ENCODE measurements at regions not wholly inside any gene's neighbourhood (a gene's known extent, or its start where the extent isn't known, plus 50 kb on each side); places are given as distances from the start of the nearest gene placed in this dataset.

GRCh38 chr1:209224886-209225285 lies 358.6 kb upstream of the CAMK1G start:
- TF ChIP-seq TAF1 (IDR thresholded peaks at IDR 0.05; ENCODE audit: borderline replicate concordance, insufficient read depth, low read length) (no peak), FOXP2 (optimal IDR thresholded peaks at IDR 0.05; ENCODE audit: borderline replicate concordance, extremely low read depth, extremely low read length, insufficient read depth) (no peak), SIN3A (IDR thresholded peaks at IDR 0.05; ENCODE audit: borderline replicate concordance, insufficient read depth, low read length) (no peak), POLR2AphosphoS5 (IDR thresholded peaks at IDR 0.05; ENCODE audit: low read depth, low read length) (no peak)
- TF ChIP-seq, protein P1, sequence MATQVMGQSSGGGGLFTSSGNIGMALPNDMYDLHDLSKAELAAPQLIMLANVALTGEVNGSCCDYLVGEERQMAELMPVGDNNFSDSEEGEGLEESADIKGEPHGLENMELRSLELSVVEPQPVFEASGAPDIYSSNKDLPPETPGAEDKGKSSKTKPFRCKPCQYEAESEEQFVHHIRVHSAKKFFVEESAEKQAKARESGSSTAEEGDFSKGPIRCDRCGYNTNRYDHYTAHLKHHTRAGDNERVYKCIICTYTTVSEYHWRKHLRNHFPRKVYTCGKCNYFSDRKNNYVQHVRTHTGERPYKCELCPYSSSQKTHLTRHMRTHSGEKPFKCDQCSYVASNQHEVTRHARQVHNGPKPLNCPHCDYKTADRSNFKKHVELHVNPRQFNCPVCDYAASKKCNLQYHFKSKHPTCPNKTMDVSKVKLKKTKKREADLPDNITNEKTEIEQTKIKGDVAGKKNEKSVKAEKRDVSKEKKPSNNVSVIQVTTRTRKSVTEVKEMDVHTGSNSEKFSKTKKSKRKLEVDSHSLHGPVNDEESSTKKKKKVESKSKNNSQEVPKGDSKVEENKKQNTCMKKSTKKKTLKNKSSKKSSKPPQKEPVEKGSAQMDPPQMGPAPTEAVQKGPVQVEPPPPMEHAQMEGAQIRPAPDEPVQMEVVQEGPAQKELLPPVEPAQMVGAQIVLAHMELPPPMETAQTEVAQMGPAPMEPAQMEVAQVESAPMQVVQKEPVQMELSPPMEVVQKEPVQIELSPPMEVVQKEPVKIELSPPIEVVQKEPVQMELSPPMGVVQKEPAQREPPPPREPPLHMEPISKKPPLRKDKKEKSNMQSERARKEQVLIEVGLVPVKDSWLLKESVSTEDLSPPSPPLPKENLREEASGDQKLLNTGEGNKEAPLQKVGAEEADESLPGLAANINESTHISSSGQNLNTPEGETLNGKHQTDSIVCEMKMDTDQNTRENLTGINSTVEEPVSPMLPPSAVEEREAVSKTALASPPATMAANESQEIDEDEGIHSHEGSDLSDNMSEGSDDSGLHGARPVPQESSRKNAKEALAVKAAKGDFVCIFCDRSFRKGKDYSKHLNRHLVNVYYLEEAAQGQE (IDR thresholded peaks at IDR 0.05; ENCODE audit: insufficient read depth in 1 of 2, low read depth in 2 of 2, low read length in 2 of 2), result no peak

DNA sequence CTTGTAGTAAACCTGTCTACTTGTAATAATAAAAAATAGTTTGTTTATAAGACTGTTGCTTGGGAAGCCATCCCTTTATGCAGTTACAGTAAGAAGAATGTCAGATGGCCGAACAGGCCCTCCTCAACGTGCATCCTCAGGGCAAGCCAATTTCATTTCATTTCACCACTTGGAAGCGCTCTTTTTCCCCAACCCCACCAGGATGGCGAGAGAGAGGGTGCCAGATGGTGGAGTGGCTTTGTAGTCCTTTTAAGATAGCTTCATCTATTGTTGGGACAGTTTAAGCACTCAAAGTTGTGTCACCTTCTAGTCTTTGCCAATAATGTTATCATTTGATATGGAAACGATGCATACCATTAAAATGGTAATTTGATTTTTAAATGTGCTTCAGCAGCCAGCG lies 356.3 kb upstream of the CAMK1G start:
- no peak for TF ChIP-seq POLR2AphosphoS5 (IDR thresholded peaks at IDR 0.05; ENCODE audit: low read depth, low read length)
- TF ChIP-seq FOXP2 (optimal IDR thresholded peaks at IDR 0.05; ENCODE audit: borderline replicate concordance, extremely low read depth, extremely low read length, insufficient read depth), result no peak
- no peak for TF ChIP-seq TAF1 (IDR thresholded peaks at IDR 0.05; ENCODE audit: borderline replicate concordance, insufficient read depth, low read length)
- no peak for TF ChIP-seq SIN3A (IDR thresholded peaks at IDR 0.05; ENCODE audit: borderline replicate concordance, insufficient read depth, low read length)
- TF ChIP-seq, protein P1 (IDR thresholded peaks at IDR 0.05; ENCODE audit: insufficient read depth in 1 of 2, low read depth in 2 of 2, low read length in 2 of 2), result no peak

GRCh38 chr1:209227941-209228340 lies 355.6 kb upstream of the CAMK1G start:
- TF ChIP-seq TAF1 (IDR thresholded peaks at IDR 0.05; ENCODE audit: borderline replicate concordance, insufficient read depth, low read length) (no peak), POLR2AphosphoS5 (IDR thresholded peaks at IDR 0.05; ENCODE audit: low read depth, low read length) (no peak), FOXP2 (optimal IDR thresholded peaks at IDR 0.05; ENCODE audit: borderline replicate concordance, extremely low read depth, extremely low read length, insufficient read depth) (no peak), SIN3A (IDR thresholded peaks at IDR 0.05; ENCODE audit: borderline replicate concordance, insufficient read depth, low read length) (no peak)
- TF ChIP-seq, protein P1 (IDR thresholded peaks at IDR 0.05; ENCODE audit: insufficient read depth in 1 of 2, low read depth in 2 of 2, low read length in 2 of 2), result no peak

- no peak for TF ChIP-seq POLR2AphosphoS5 (IDR thresholded peaks at IDR 0.05; ENCODE audit: low read depth, low read length)
- TF ChIP-seq FOXP2 (optimal IDR thresholded peaks at IDR 0.05; ENCODE audit: borderline replicate concordance, extremely low read depth, extremely low read length, insufficient read depth), result no peak
- TF ChIP-seq SIN3A (IDR thresholded peaks at IDR 0.05; ENCODE audit: borderline replicate concordance, insufficient read depth, low read length), result no peak
- TF ChIP-seq, protein P1 (IDR thresholded peaks at IDR 0.05; ENCODE audit: insufficient read depth in 1 of 2, low read depth in 2 of 2, low read length in 2 of 2), result no peak
- TF ChIP-seq TAF1 (IDR thresholded peaks at IDR 0.05; ENCODE audit: borderline replicate concordance, insufficient read depth, low read length), result no peak
These were observed 353.9 kb upstream of the CAMK1G start for GRCh38 chr1:209229494-209230061.

Data from PFSK-1 (cell line).